HUES64 (cell line): ENCODE measurements at regions not wholly inside any gene's neighbourhood (a gene's known extent, or its start where the extent isn't known, plus 50 kb on each side); places are given as distances from the start of the nearest gene placed in this dataset.
"Not testable (repeated sequence)": the region's sequence is repeated elsewhere in the genome, so short reads cannot be mapped to it uniquely, and the experiment has no call there.

Source experiments
- H3K27ac ChIP-seq: 2 replicates; pipeline ENCODE4 v1.7.0; 2013; ENCODE audit warnings: low read depth, low read length, inconsistent platforms
- H3K27me3 ChIP-seq: 2 replicates; pipeline ENCODE4 v1.6.1; 2013; ENCODE audit warnings: mild to moderate bottlenecking, low read length; ENCODE audit not compliant: insufficient read depth
- H3K36me3 ChIP-seq: 2 replicates; pipeline ENCODE4 v1.6.1; 2013; ENCODE audit warnings: mild to moderate bottlenecking, low read length; ENCODE audit not compliant: insufficient read depth
- H3K4me1 ChIP-seq: 2 replicates; pipeline ENCODE4 v1.6.1; 2013; ENCODE audit warnings: mild to moderate bottlenecking, low read length, moderate library complexity; ENCODE audit not compliant: insufficient read depth
- H3K4me3 ChIP-seq: 2 replicates; pipeline ENCODE4 v1.5.1; 2013; ENCODE audit warnings: mild to moderate bottlenecking, low read length, moderate library complexity
- H3K9ac ChIP-seq: 2 replicates; pipeline ENCODE4 v1.6.1; 2013; ENCODE audit warnings: mild to moderate bottlenecking, low read depth, low read length
- H3K9me3 ChIP-seq: 2 replicates; pipeline ENCODE4 v1.6.1; 2013; ENCODE audit warnings: low read depth, low read length; ENCODE audit not compliant: insufficient read depth
- WGBS: fragments of 150-250, 120-280 bp; methylation state at CpG from one replicate; pipeline ENCODE4 v1.1.7; 2013; ENCODE audit warnings: missing lambda C conversion rate; 5-methylcytosine and 5-hydroxymethylcytosine counted together

- Histone ChIP-seq H3K36me3 (no peaks in the 10 kb centered on the region), H3K9me3 (no peaks in the 10 kb centered on the region), H3K27ac (no peak overlapping the region), H3K27me3 (peaks cover 45% of the 10 kb centered on the region), H3K4me3 (no peak overlapping the region), H3K4me1 (no peaks in the 10 kb centered on the region), H3K9ac (no peak overlapping the region)
- 79% methylated on average over 8 of the region's 8 CpGs for whole genome bisulfite sequencing
These were observed 110.8 kb downstream of the GGTLC2 start for GRCh38 chr22:22754961-22755777.

GRCh38 chr22:22755778-22756100 is 111.3 kb downstream of the GGTLC2 start:
- Histone ChIP-seq H3K4me1 (no peaks in the 10 kb centered on the region), H3K9ac (no peak overlapping the region), H3K27ac (no peak overlapping the region), H3K36me3 (no peaks in the 10 kb centered on the region), H3K27me3 (peaks cover 47% of the 10 kb centered on the region), H3K9me3 (no peaks in the 10 kb centered on the region), H3K4me3 (no peak overlapping the region)

GRCh38 chr22:22756109-22756508 is 111.7 kb downstream of the GGTLC2 start:
- 85% methylated on average over 3 of the region's 3 CpGs for WGBS
- Histone ChIP-seq H3K9ac (no peak overlapping the region), H3K27ac (no peak overlapping the region), H3K36me3 (no peaks in the 10 kb centered on the region), H3K9me3 (no peaks in the 10 kb centered on the region), H3K27me3 (peaks cover 46% of the 10 kb centered on the region), H3K4me3 (no peak overlapping the region), H3K4me1 (no peaks in the 10 kb centered on the region)

- WGBS: 87% methylated on average over 3 of the region's 3 CpGs
- H3K9me3 ChIP-seq, H3K4me1 ChIP-seq, H3K9ac ChIP-seq, H3K36me3 ChIP-seq, H3K27ac ChIP-seq, H3K4me3 ChIP-seq: not testable (repeated sequence)
- peaks cover 45% of the 10 kb centered on the region for H3K27me3 ChIP-seq
These were observed 112.3 kb downstream of the GGTLC2 start for GRCh38 chr22:22756551-22757201.

GRCh38 chr22:22758101-22758807 is 113.8 kb downstream of the GGTLC2 start:
- peaks cover 48% of the 10 kb centered on the region for H3K27me3 ChIP-seq
- not testable (repeated sequence) for H3K27ac ChIP-seq, H3K9ac ChIP-seq, H3K36me3 ChIP-seq, H3K9me3 ChIP-seq, H3K4me1 ChIP-seq, H3K4me3 ChIP-seq
- 78% methylated on average over 6 of the region's 6 CpGs for WGBS

- Histone ChIP-seq H3K36me3 (no peaks in the 10 kb centered on the region), H3K9ac (no peak overlapping the region), H3K27ac (no peak overlapping the region), H3K4me3 (no peak overlapping the region), H3K9me3 (no peaks in the 10 kb centered on the region), H3K27me3 (peaks cover 43% of the 10 kb centered on the region), H3K4me1 (no peaks in the 10 kb centered on the region)
- 78% methylated on average over 6 of the region's 6 CpGs for WGBS
These were observed 115.0 kb downstream of the GGTLC2 start for GRCh38 chr22:22759371-22759770.

GRCh38 chr22:22759889-22760546 is 115.6 kb downstream of the GGTLC2 start:
- H3K9me3 ChIP-seq: no peaks in the 10 kb centered on the region
- H3K36me3 ChIP-seq: no peaks in the 10 kb centered on the region
- no peaks in the 10 kb centered on the region for H3K4me1 ChIP-seq
- no peak overlapping the region for H3K27ac ChIP-seq
- WGBS: 91% methylated on average over 5 of the region's 7 CpGs
- no peak overlapping the region for H3K9ac ChIP-seq
- H3K4me3 ChIP-seq: no peak overlapping the region
- H3K27me3 ChIP-seq: peaks cover 40% of the 10 kb centered on the region

- Histone ChIP-seq H3K9me3 (no peaks in the 10 kb centered on the region), H3K27me3 (peaks cover 36% of the 10 kb centered on the region), H3K9ac (no peak overlapping the region), H3K27ac (no peak overlapping the region), H3K36me3 (no peaks in the 10 kb centered on the region), H3K4me1 (no peaks in the 10 kb centered on the region), H3K4me3 (no peak overlapping the region)
- WGBS: 96% methylated on average over 1 of the region's 1 CpG
These were observed 117.2 kb downstream of the GGTLC2 start for GRCh38 chr22:22761606-22761962.

- 92% methylated on average over 8 of the region's 8 CpGs for WGBS
- H3K4me1 ChIP-seq: no peaks in the 10 kb centered on the region
- peaks cover 40% of the 10 kb centered on the region for H3K27me3 ChIP-seq
- no peak overlapping the region for H3K27ac ChIP-seq
- no peak overlapping the region for H3K9ac ChIP-seq
- no peaks in the 10 kb centered on the region for H3K36me3 ChIP-seq
- H3K9me3 ChIP-seq: no peaks in the 10 kb centered on the region
- H3K4me3 ChIP-seq: no peak overlapping the region
These were observed 117.8 kb downstream of the GGTLC2 start for GRCh38 chr22:22761963-22762772.

- no peak overlapping the region for H3K9ac ChIP-seq
- H3K27ac ChIP-seq: no peak overlapping the region
- H3K4me1 ChIP-seq: no peaks in the 10 kb centered on the region
- no peaks in the 10 kb centered on the region for H3K36me3 ChIP-seq
- peaks cover 50% of the 10 kb centered on the region for H3K27me3 ChIP-seq
- H3K9me3 ChIP-seq: no peaks in the 10 kb centered on the region
- WGBS: 91% methylated on average over 4 of the region's 4 CpGs
- no peak overlapping the region for H3K4me3 ChIP-seq
These were observed 119.1 kb downstream of the GGTLC2 start for GRCh38 chr22:22763512-22763911.
